WTC11 (cell line): ENCODE measurements at regions not wholly inside any gene's neighbourhood (a gene's known extent, or its start where the extent isn't known, plus 50 kb on each side); places are given as distances from the start of the nearest gene placed in this dataset.

Experiments used
- ATAC-seq: fragments of 200-7000 bp; cut with Tn5 transposase; 2 replicates; pipeline ENCODE4 v1.10.0; 2021; ENCODE audit warnings: mild to moderate bottlenecking, moderate library complexity
- CTCF ChIA-PET: fragments of 300-600 bp; sonication (Branson Sonifier 250); formaldehyde crosslinking; loops from one replicate; lab custom pipeline; 2021; ENCODE audit warnings: antibody characterized with exemption; lab: Charles Lee
- POLR2A ChIA-PET: fragments of 350-600 bp; sonication (Branson Sonifier 250); formaldehyde crosslinking; loops from one replicate; lab custom pipeline; 2021; ENCODE audit warnings: antibody characterized with exemption; lab: Charles Lee
- DNase-seq: peaks from one replicate; pipeline ENCODE4 v3.0.0; 2021; ENCODE audit warnings: low spot score
- H3K27ac Mint-ChIP-seq: 2 replicates; pipeline ENCODE4 v1.8.0; 2021; ENCODE audit warnings: mixed read lengths
- H3K27me3 Mint-ChIP-seq: 2 replicates; pipeline ENCODE4 v1.8.0; 2021; ENCODE audit warnings: low read depth, mild to moderate bottlenecking, moderate library complexity, mixed read lengths
- H3K36me3 Mint-ChIP-seq: 2 replicates; pipeline ENCODE4 v1.8.0; 2021; ENCODE audit warnings: mixed read lengths
- H3K4me1 Mint-ChIP-seq: 2 replicates; pipeline ENCODE4 v1.8.0; 2022; ENCODE audit warnings: mixed read lengths
- H3K4me3 Mint-ChIP-seq: 2 replicates; pipeline ENCODE4 v1.8.0; 2021; ENCODE audit warnings: mild to moderate bottlenecking, moderate library complexity, mixed read lengths
- H3K9me3 Mint-ChIP-seq: 2 replicates; pipeline ENCODE4 v1.8.0; 2021; ENCODE audit warnings: mixed read lengths
- ATF1 ChIP-seq: sonication (generic); formaldehyde crosslinking; IDR thresholded peaks from 2 replicates; pipeline ENCODE4 v1.8.1; 2023; ENCODE audit warnings: mild to moderate bottlenecking, moderate library complexity, missing genetic modification reagents
- CBFB ChIP-seq: sonication (generic); formaldehyde crosslinking; IDR thresholded peaks from 2 replicates; pipeline ENCODE4 v1.8.1; 2022; ENCODE audit warnings: mild to moderate bottlenecking, low read depth, missing genetic modification reagents
- CREM ChIP-seq: sonication (generic); formaldehyde crosslinking; IDR thresholded peaks from 2 replicates; pipeline ENCODE4 v1.8.1; 2022; ENCODE audit warnings: mild to moderate bottlenecking, missing genetic modification reagents, moderate library complexity
- ESRRA ChIP-seq: sonication (generic); formaldehyde crosslinking; IDR thresholded peaks from 2 replicates; pipeline ENCODE4 v1.8.1; 2022; ENCODE audit warnings: mild to moderate bottlenecking, missing genetic modification reagents, borderline replicate concordance
- ETV6 ChIP-seq: sonication (generic); formaldehyde crosslinking; IDR thresholded peaks from 2 replicates; pipeline ENCODE4 v1.8.1; 2022; ENCODE audit warnings: mild to moderate bottlenecking, missing genetic modification reagents
- GTF2I ChIP-seq: fragments of 250-450 bp; sonication (Bioruptor Pico); conservative IDR thresholded peaks from 2 replicates; pipeline ENCODE4 v1.4.0; 2021; ENCODE audit warnings: mild to moderate bottlenecking
- IRF2 ChIP-seq: sonication (generic); formaldehyde crosslinking; IDR thresholded peaks from 2 replicates; pipeline ENCODE4 v1.8.0; 2022; ENCODE audit warnings: low read depth, missing genetic modification reagents, borderline replicate concordance
- JUN ChIP-seq: sonication (generic); formaldehyde crosslinking; IDR thresholded peaks from 2 replicates; pipeline ENCODE4 v1.8.0; 2023; ENCODE audit warnings: mild to moderate bottlenecking, missing genetic modification reagents
- NR1H2 ChIP-seq: sonication (generic); formaldehyde crosslinking; IDR thresholded peaks from 2 replicates; pipeline ENCODE4 v1.9.0; 2021; ENCODE audit warnings: mild to moderate bottlenecking, moderate library complexity, missing genetic modification reagents
- PRRX2 ChIP-seq: fragments of 250-450 bp; sonication (Bioruptor Pico); IDR thresholded peaks from 2 replicates; pipeline ENCODE4 v1.8.0; 2021; ENCODE audit warnings: mild to moderate bottlenecking
- SMAD4 ChIP-seq: sonication (generic); formaldehyde crosslinking; IDR thresholded peaks from 2 replicates; pipeline ENCODE4 v1.8.0; 2022; ENCODE audit warnings: mild to moderate bottlenecking, missing genetic modification reagents
- ZNF219 ChIP-seq: sonication (generic); formaldehyde crosslinking; IDR thresholded peaks from 2 replicates; pipeline ENCODE4 v1.8.0; 2023; ENCODE audit warnings: missing genetic modification reagents, mild to moderate bottlenecking, borderline replicate concordance
- ZNF423 ChIP-seq: fragments of 250-450 bp; sonication (Bioruptor Pico); IDR thresholded peaks from 2 replicates; pipeline ENCODE4 v2.1.2; 2022; ENCODE audit warnings: mild to moderate bottlenecking, moderate library complexity
- TF ChIP-seq, protein P1 (sequence below): fragments of 250-450 bp; sonication (Bioruptor Pico); IDR thresholded peaks from 2 replicates; pipeline ENCODE4 v1.9.0; 2021; ENCODE audit warnings: mild to moderate bottlenecking
- TF ChIP-seq, protein P2 (sequence below): sonication (generic); formaldehyde crosslinking; IDR thresholded peaks from 2 replicates; pipeline ENCODE4 v1.8.0; 2022; ENCODE audit warnings: mild to moderate bottlenecking, missing genetic modification reagents
- TF ChIP-seq, protein P3 (sequence below): sonication (generic); formaldehyde crosslinking; IDR thresholded peaks from 2 replicates; pipeline ENCODE4 v1.8.0; 2023; ENCODE audit warnings: missing genetic modification reagents
- TF ChIP-seq, protein P4 (sequence below): sonication (generic); formaldehyde crosslinking; IDR thresholded peaks from 2 replicates; pipeline ENCODE4 v1.8.0; 2022; ENCODE audit warnings: mild to moderate bottlenecking, missing genetic modification reagents
- TF ChIP-seq, protein P5 (sequence below): fragments of 250-450 bp; sonication (Bioruptor Pico); IDR thresholded peaks from 2 replicates; pipeline ENCODE4 v1.9.0; 2021; ENCODE audit warnings: mild to moderate bottlenecking
- TF ChIP-seq, protein P6 (sequence below): sonication (generic); formaldehyde crosslinking; IDR thresholded peaks from 2 replicates; pipeline ENCODE4 v1.8.0; 2022; ENCODE audit warnings: mild to moderate bottlenecking, missing genetic modification reagents
- TF ChIP-seq, protein P7 (sequence below): sonication (generic); formaldehyde crosslinking; IDR thresholded peaks from 2 replicates; pipeline ENCODE4 v1.8.1; 2023; ENCODE audit warnings: mild to moderate bottlenecking, moderate library complexity, missing genetic modification reagents
- TF ChIP-seq, protein P8 (sequence below): sonication (generic); formaldehyde crosslinking; IDR thresholded peaks from 2 replicates; pipeline ENCODE4 v1.8.1; 2022; ENCODE audit warnings: low read depth, mild to moderate bottlenecking, moderate library complexity, missing genetic modification reagents, borderline replicate concordance

DNA sequence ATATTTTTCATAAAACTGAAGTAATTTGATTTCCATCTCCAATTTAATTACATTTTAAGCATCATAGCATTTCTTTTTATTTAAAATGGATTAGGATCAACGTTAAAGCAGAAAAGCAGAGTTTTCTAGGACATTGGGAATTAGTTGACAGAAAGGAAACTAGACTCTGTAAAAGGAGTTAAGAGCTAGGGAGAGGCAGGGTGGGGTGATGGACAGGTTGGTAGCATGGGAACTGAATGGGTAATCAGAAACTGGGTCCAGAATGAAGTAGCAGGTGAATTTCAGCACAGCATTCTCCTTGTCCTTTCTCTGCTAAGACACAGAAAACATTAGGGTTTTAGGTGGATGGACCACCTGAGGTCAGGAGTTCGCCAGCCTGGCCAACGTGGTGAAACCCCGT lies 97.6 kb downstream of the ANAPC4 start:
- ChIA-PET POLR2A (no interaction called here), CTCF (no interaction called here)
- ATAC-seq (no peak), DNase-seq (no peak)
- no peaks in the 10 kb centered on the region for H3K4me1 Mint-ChIP-seq
- H3K27me3 Mint-ChIP-seq: peaks cover 16% of the 10 kb centered on the region
- H3K36me3 Mint-ChIP-seq: no peaks in the 10 kb centered on the region; the same call in 1 of the 2 replicates
- H3K4me3 Mint-ChIP-seq: no peak overlapping the region
- no peak overlapping the region for H3K27ac Mint-ChIP-seq
- TF ChIP-seq CBFB (CRISPR knock-in tag) (no peak), SMAD4 (CRISPR knock-in tag) (no peak), GTF2I (no peak), ETV6 (no peak), ZNF219 (no peak), JUN (no peak), ESRRA (no peak), ZNF423 (CRISPR knock-in tag) (no peak), CREM (no peak), ATF1 (CRISPR knock-in tag) (no peak)
- TF ChIP-seq, protein P1, sequence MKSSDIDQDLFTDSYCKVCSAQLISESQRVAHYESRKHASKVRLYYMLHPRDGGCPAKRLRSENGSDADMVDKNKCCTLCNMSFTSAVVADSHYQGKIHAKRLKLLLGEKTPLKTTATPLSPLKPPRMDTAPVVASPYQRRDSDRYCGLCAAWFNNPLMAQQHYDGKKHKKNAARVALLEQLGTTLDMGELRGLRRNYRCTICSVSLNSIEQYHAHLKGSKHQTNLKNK (CRISPR knock-in tag): no peak
- TF ChIP-seq, protein P2, sequence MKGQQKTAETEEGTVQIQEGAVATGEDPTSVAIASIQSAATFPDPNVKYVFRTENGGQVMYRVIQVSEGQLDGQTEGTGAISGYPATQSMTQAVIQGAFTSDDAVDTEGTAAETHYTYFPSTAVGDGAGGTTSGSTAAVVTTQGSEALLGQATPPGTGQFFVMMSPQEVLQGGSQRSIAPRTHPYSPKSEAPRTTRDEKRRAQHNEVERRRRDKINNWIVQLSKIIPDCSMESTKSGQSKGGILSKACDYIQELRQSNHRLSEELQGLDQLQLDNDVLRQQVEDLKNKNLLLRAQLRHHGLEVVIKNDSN (CRISPR knock-in tag): no peak
- TF ChIP-seq, protein P3, sequence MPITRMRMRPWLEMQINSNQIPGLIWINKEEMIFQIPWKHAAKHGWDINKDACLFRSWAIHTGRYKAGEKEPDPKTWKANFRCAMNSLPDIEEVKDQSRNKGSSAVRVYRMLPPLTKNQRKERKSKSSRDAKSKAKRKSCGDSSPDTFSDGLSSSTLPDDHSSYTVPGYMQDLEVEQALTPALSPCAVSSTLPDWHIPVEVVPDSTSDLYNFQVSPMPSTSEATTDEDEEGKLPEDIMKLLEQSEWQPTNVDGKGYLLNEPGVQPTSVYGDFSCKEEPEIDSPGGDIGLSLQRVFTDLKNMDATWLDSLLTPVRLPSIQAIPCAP (CRISPR knock-in tag): no peak
- TF ChIP-seq, protein P4, sequence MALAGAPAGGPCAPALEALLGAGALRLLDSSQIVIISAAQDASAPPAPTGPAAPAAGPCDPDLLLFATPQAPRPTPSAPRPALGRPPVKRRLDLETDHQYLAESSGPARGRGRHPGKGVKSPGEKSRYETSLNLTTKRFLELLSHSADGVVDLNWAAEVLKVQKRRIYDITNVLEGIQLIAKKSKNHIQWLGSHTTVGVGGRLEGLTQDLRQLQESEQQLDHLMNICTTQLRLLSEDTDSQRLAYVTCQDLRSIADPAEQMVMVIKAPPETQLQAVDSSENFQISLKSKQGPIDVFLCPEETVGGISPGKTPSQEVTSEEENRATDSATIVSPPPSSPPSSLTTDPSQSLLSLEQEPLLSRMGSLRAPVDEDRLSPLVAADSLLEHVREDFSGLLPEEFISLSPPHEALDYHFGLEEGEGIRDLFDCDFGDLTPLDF: no peak
- TF ChIP-seq, protein P5, sequence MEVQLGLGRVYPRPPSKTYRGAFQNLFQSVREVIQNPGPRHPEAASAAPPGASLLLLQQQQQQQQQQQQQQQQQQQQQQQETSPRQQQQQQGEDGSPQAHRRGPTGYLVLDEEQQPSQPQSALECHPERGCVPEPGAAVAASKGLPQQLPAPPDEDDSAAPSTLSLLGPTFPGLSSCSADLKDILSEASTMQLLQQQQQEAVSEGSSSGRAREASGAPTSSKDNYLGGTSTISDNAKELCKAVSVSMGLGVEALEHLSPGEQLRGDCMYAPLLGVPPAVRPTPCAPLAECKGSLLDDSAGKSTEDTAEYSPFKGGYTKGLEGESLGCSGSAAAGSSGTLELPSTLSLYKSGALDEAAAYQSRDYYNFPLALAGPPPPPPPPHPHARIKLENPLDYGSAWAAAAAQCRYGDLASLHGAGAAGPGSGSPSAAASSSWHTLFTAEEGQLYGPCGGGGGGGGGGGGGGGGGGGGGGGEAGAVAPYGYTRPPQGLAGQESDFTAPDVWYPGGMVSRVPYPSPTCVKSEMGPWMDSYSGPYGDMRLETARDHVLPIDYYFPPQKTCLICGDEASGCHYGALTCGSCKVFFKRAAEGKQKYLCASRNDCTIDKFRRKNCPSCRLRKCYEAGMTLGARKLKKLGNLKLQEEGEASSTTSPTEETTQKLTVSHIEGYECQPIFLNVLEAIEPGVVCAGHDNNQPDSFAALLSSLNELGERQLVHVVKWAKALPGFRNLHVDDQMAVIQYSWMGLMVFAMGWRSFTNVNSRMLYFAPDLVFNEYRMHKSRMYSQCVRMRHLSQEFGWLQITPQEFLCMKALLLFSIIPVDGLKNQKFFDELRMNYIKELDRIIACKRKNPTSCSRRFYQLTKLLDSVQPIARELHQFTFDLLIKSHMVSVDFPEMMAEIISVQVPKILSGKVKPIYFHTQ (CRISPR knock-in tag): no peak
- TF ChIP-seq, protein P6, sequence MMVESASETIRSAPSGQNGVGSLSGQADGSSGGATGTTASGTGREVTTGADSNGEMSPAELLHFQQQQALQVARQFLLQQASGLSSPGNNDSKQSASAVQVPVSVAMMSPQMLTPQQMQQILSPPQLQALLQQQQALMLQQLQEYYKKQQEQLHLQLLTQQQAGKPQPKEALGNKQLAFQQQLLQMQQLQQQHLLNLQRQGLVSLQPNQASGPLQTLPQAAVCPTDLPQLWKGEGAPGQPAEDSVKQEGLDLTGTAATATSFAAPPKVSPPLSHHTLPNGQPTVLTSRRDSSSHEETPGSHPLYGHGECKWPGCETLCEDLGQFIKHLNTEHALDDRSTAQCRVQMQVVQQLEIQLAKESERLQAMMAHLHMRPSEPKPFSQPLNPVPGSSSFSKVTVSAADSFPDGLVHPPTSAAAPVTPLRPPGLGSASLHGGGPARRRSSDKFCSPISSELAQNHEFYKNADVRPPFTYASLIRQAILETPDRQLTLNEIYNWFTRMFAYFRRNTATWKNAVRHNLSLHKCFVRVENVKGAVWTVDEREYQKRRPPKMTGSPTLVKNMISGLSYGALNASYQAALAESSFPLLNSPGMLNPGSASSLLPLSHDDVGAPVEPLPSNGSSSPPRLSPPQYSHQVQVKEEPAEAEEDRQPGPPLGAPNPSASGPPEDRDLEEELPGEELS (CRISPR knock-in tag): no peak
- peaks cover 14% of the 10 kb centered on the region for H3K9me3 Mint-ChIP-seq

DNA sequence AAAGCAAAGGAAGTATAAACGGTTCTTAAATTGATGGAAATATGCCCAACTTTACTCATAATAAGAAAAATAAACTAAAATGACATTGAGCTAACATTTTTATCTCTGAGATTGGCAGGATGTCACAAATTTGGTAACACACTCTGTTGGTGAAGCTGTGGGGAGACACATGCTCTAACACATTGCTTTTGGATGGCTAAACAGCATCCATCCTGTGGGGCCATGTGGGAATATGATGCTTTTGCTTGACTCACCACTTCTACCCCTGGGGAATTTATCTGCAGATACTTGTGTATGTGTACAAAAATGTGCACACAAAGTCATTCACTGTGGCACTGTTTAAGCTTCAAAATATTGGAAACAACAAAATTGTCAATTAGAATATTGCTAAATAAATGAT lies 100.2 kb downstream of the ANAPC4 start:
- CTCF ChIA-PET: no interaction called here
- POLR2A ChIA-PET: no interaction called here
- Mint-ChIP-seq H3K27me3 (peaks cover 36% of the 10 kb centered on the region), H3K4me1 (peaks cover 18% of the 10 kb centered on the region), H3K27ac (no peak overlapping the region), H3K4me3 (no peak overlapping the region), H3K36me3 (no peaks in the 10 kb centered on the region; the same call in 1 of the 2 replicates), H3K9me3 (peaks cover 11% of the 10 kb centered on the region; the same call in 1 of the 2 replicates)
- ATAC-seq (no peak), DNase-seq (no peak)
- TF ChIP-seq, protein P7, sequence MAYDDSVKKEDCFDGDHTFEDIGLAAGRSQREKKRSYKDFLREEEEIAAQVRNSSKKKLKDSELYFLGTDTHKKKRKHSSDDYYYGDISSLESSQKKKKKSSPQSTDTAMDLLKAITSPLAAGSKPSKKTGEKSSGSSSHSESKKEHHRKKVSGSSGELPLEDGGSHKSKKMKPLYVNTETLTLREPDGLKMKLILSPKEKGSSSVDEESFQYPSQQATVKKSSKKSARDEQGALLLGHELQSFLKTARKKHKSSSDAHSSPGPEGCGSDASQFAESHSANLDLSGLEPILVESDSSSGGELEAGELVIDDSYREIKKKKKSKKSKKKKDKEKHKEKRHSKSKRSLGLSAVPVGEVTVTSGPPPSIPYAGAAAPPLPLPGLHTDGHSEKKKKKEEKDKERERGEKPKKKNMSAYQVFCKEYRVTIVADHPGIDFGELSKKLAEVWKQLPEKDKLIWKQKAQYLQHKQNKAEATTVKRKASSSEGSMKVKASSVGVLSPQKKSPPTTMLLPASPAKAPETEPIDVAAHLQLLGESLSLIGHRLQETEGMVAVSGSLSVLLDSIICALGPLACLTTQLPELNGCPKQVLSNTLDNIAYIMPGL (CRISPR knock-in tag): no peak
- TF ChIP-seq PRRX2 (CRISPR knock-in tag): no peak
- TF ChIP-seq IRF2 (CRISPR knock-in tag): no peak
- TF ChIP-seq NR1H2: no peak
- TF ChIP-seq SMAD4 (CRISPR knock-in tag): no peak
- TF ChIP-seq, protein P8, sequence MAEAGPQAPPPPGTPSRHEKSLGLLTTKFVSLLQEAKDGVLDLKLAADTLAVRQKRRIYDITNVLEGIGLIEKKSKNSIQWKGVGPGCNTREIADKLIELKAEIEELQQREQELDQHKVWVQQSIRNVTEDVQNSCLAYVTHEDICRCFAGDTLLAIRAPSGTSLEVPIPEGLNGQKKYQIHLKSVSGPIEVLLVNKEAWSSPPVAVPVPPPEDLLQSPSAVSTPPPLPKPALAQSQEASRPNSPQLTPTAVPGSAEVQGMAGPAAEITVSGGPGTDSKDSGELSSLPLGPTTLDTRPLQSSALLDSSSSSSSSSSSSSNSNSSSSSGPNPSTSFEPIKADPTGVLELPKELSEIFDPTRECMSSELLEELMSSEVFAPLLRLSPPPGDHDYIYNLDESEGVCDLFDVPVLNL (CRISPR knock-in tag): no peak
- TF ChIP-seq, protein P6 (CRISPR knock-in tag): no peak
